ENCODE measurements at regions not wholly inside any gene's neighbourhood (a gene's known extent, or its start where the extent isn't known, plus 50 kb on each side); places are given as distances from the start of the nearest gene placed in this dataset.

- Histone ChIP-seq H3K9me3 (replicated peaks; ENCODE audit: control insufficient read depth, insufficient read depth, low read length) (no peaks in the 10 kb centered on the region), H3K4me3 (replicated peaks in 1 of 3; ENCODE audit: insufficient read depth in 1 of 3, low read depth in 1 of 3, low read length in 3 of 3) (no peak overlapping the region), H4K20me1 (replicated peaks; ENCODE audit: control insufficient read depth, extremely low read depth, insufficient read depth, low read length) (no peaks in the 10 kb centered on the region), H3K36me3 (ENCODE audit: control insufficient read depth in 2 of 2, extremely low read depth in 1 of 2, insufficient read depth in 2 of 2, low read length in 2 of 2) (no peaks in the 10 kb centered on the region), H3K9ac (replicated peaks; ENCODE audit: extremely low read depth, insufficient read depth, low read length) (no peak overlapping the region), H3K4me1 (ENCODE audit: control insufficient read depth, extremely low read depth, insufficient read depth, low read length) (no peaks in the 10 kb centered on the region), H3K79me2 (ENCODE audit: control insufficient read depth, insufficient read depth, low read length) (no peaks in the 10 kb centered on the region), H3K27ac (ENCODE audit: insufficient read depth, low read depth, low read length) (no peak overlapping the region), H3K9me1 (replicated peaks; ENCODE audit: control insufficient read depth, extremely low read depth, insufficient read depth, low read length) (no peaks in the 10 kb centered on the region), H3K27me3 (ENCODE audit: control insufficient read depth in 2 of 2, insufficient read depth in 2 of 2, low read length in 2 of 2) (no peaks in the 10 kb centered on the region), H2AFZ (ENCODE audit: low read depth, low read length) (no peak overlapping the region), H3K4me2 (ENCODE audit: insufficient read depth, low read length) (no peak overlapping the region)
- ChIA-PET POLR2A (no interaction called here), CTCF (no interaction called here)
- dilution Hi-C loops (cut with MboI; ENCODE audit: extremely low pct_ligation_motif_present, low sequenced_read_pairs) (no loop called here), intact Hi-C loops (cut with micrococcal nuclease) (no loop called here)
- TF ChIP-seq FOS (IDR thresholded peaks at IDR 0.05; ENCODE audit: borderline replicate concordance, insufficient read depth, low read length) = no peak
- no peak for TF ChIP-seq POLR2AphosphoS5 (IDR thresholded peaks at IDR 0.05; ENCODE audit: insufficient read depth, low read depth, low read length)
- no peak for TF ChIP-seq CTCF (IDR thresholded peaks at IDR 0.05; ENCODE audit: extremely low read depth in 1 of 2, insufficient read depth in 1 of 2, low read depth in 1 of 2, low read length in 2 of 2)
- TF ChIP-seq JUN (IDR thresholded peaks at IDR 0.05; ENCODE audit: borderline replicate concordance, insufficient read depth, insufficient read length, low read depth) = no peak
- no peak for TF ChIP-seq MAX (IDR thresholded peaks at IDR 0.05; ENCODE audit: insufficient read depth, insufficient read length)
- TF ChIP-seq POLR2A (IDR thresholded peaks at IDR 0.05; ENCODE audit: low read depth, low read length) = no peak
- no peak for TF ChIP-seq GATA2 (IDR thresholded peaks at IDR 0.05; ENCODE audit: insufficient read depth, insufficient read length, low read depth, low read length)
- no peak for TF ChIP-seq MYC (IDR thresholded peaks at IDR 0.05; ENCODE audit: low read depth, low read length)
- TF ChIP-seq EZH2 (IDR thresholded peaks at IDR 0.05; ENCODE audit: borderline replicate concordance, low read depth, low read length, severe bottlenecking) = no peak
- no peak for DNase-seq (ENCODE audit: low read depth, low spot score)
- no peak for FAIRE-seq
- BruUV-seq (replicated peaks) = no TSS peak
These were observed 99.8 kb downstream of the JCAD start for GRCh38 chr10:29959586-29959985.

All from endothelial cell of umbilical vein (primary cell).